B cell (primary cell): ENCODE measurements at regions not wholly inside any gene's neighbourhood (a gene's known extent, or its start where the extent isn't known, plus 50 kb on each side); places are given as distances from the start of the nearest gene placed in this dataset.

ENCODE experiments used
- CTCF ChIP-seq: fragments of 200-600 bp; IDR thresholded peaks from one replicate; pipeline ENCODE4 v1.8.0; 2022; ENCODE audit warnings: antibody characterized with exemption, mild to moderate bottlenecking
- EZH2 ChIP-seq: IDR thresholded peaks from 2 replicates; pipeline ENCODE4 v1.6.1; 2012; ENCODE audit warnings: borderline replicate concordance, low read depth, mild to moderate bottlenecking, moderate library complexity, low read length; ENCODE audit not compliant: insufficient read depth, poor library complexity, severe bottlenecking

- TF ChIP-seq CTCF (no peak), EZH2 (no peak)
Measured at GRCh38 chr18:37962316-37962966, 396.8 kb upstream of the CELF4 start.
